Loucy (cell line): ENCODE measurements at regions not wholly inside any gene's neighbourhood (a gene's known extent, or its start where the extent isn't known, plus 50 kb on each side); places are given as distances from the start of the nearest gene placed in this dataset.
"Not testable (repeated sequence)": the region's sequence is repeated elsewhere in the genome, so short reads cannot be mapped to it uniquely, and the experiment has no call there.

Source experiments
- EZH2phosphoT487 ChIP-seq: fragments of 200-600 bp; IDR thresholded peaks from 2 replicates; pipeline ENCODE4 v1.6.1; 2018; ENCODE audit warnings: antibody characterized with exemption, mild to moderate bottlenecking, moderate library complexity, borderline replicate concordance
- TF ChIP-seq, protein P1 (sequence below): fragments of 200-600 bp; sonication (generic); conservative IDR thresholded peaks from 2 replicates; pipeline ENCODE4 v1.5.1; 2014; ENCODE audit warnings: mild to moderate bottlenecking, antibody characterized with exemption, low read length

DNA sequence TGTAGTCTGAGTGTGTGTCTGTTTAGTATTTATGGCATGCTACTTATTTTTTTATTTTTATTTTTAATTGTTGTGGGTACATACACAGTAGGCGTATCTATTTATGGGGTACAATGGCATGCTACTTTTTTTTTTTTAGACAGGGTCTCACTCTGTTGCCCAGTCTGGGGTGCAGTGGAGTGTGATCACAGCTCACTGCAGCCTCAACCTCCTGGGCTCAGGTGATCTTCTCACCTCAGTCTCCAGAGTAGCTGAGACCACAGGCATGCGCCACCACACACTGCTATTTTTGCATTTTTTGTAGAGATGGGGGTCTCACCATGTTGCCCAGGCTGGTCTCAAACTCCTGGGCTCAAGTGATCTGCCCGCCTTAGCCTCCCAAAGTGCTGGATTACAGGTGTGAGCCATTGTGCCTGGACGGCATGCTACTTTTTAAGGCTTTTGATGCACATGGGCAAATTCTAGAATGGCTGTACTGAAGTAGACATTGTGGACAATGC, 124.2 kb downstream of the KCNRG start:
- TF ChIP-seq, protein P1, sequence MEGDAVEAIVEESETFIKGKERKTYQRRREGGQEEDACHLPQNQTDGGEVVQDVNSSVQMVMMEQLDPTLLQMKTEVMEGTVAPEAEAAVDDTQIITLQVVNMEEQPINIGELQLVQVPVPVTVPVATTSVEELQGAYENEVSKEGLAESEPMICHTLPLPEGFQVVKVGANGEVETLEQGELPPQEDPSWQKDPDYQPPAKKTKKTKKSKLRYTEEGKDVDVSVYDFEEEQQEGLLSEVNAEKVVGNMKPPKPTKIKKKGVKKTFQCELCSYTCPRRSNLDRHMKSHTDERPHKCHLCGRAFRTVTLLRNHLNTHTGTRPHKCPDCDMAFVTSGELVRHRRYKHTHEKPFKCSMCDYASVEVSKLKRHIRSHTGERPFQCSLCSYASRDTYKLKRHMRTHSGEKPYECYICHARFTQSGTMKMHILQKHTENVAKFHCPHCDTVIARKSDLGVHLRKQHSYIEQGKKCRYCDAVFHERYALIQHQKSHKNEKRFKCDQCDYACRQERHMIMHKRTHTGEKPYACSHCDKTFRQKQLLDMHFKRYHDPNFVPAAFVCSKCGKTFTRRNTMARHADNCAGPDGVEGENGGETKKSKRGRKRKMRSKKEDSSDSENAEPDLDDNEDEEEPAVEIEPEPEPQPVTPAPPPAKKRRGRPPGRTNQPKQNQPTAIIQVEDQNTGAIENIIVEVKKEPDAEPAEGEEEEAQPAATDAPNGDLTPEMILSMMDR, result not testable (repeated sequence)
- TF ChIP-seq EZH2phosphoT487, result not testable (repeated sequence)
